SJSA1 (cell line): ENCODE measurements at regions not wholly inside any gene's neighbourhood (a gene's known extent, or its start where the extent isn't known, plus 50 kb on each side); places are given as distances from the start of the nearest gene placed in this dataset.

ENCODE experiments used
- DNase-seq, 2 experiments: peaks; one replicate each; pipeline ENCODE4 v3.0.0-alpha.2; 2015 to 2020; ENCODE audit warnings: low spot score in 2 of 2, low read depth in 1 of 2
- H3K27ac ChIP-seq: fragments of 250-450 bp; sonication (Bioruptor Pico); 2 replicates; pipeline ENCODE4 v1.5.1; 2020; ENCODE audit warnings: mild to moderate bottlenecking, moderate library complexity
- H3K27me3 ChIP-seq: fragments of 250-450 bp; sonication (Bioruptor Pico); replicated peaks from 2 replicates; pipeline ENCODE4 v1.5.1; 2020; ENCODE audit warnings: mild to moderate bottlenecking, moderate library complexity
- H3K36me3 ChIP-seq: fragments of 250-450 bp; sonication (Bioruptor Pico); 2 replicates; pipeline ENCODE4 v1.5.1; 2020; ENCODE audit warnings: mild to moderate bottlenecking
- H3K4me1 ChIP-seq: fragments of 250-450 bp; sonication (Bioruptor Pico); replicated peaks from 2 replicates; pipeline ENCODE4 v1.6.1; 2021; ENCODE audit warnings: mild to moderate bottlenecking
- H3K4me3 ChIP-seq: fragments of 250-450 bp; sonication (Bioruptor Pico); 2 replicates; pipeline ENCODE4 v1.5.1; 2020; ENCODE audit warnings: mild to moderate bottlenecking
- H3K9me3 ChIP-seq: fragments of 250-450 bp; sonication (Bioruptor Pico); replicated peaks from 2 replicates; pipeline ENCODE4 v1.5.1; 2020; ENCODE audit warnings: mild to moderate bottlenecking

DNA sequence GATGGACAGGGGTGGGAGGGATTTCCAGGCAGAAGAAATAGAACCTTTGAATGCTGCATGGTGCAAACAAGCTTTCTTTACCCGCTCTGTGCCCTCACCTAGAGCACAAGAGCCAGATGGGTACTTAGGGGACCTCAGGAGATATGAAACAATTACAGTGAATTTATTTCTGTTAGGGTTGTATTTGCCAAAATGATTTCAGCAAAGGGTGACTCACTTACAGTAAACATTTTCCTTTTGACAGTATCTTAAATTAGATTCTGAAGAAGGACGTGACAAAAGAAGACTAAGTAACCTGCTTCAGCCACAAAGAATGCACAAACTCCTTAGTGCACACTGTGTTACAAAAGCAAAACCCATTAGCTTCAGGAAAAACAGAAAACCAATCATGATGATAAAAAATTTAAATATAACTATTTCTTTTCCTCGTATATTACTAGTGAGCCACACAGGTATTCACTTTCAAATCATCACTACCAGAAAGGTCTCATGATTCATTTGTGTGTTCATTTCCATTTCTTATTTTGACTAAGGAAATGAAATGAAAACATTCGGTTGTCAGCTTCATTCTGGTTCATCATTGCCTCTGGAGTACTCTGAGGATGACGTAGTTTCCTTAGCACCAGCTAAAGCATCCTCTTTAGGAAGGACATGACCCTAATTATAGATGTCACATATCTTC is 158.8 kb downstream of the NHLRC3 start:
- Histone ChIP-seq H3K4me3 (no peak overlapping the region), H3K36me3 (no peaks in the 10 kb centered on the region), H3K4me1 (no peaks in the 10 kb centered on the region), H3K27me3 (no peaks in the 10 kb centered on the region), H3K9me3 (no peaks in the 10 kb centered on the region), H3K27ac (no peak overlapping the region)
- DNase-seq = no peak

DNA sequence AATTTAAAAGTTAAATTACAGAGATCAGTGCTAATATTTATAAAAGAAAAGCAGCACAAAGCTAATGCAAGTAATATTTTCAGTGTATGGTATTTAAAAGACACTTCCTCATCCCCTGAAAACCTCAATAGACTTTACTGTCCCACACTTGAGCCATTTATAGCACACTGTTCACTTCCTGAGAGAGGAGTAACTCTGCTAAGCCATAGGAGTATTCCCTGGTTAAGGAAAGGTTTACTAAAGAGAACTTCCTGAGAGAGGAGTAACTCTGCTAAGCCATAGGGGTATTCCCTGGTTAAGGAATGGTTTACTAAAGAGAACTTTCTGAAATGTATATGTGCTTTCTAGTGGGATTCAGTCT is 159.4 kb downstream of the NHLRC3 start:
- H3K36me3 ChIP-seq = no peaks in the 10 kb centered on the region
- H3K9me3 ChIP-seq = no peaks in the 10 kb centered on the region
- H3K4me3 ChIP-seq = no peak overlapping the region
- no peaks in the 10 kb centered on the region for H3K4me1 ChIP-seq
- H3K27ac ChIP-seq = no peak overlapping the region
- DNase-seq = no peak
- H3K27me3 ChIP-seq = no peaks in the 10 kb centered on the region

DNA sequence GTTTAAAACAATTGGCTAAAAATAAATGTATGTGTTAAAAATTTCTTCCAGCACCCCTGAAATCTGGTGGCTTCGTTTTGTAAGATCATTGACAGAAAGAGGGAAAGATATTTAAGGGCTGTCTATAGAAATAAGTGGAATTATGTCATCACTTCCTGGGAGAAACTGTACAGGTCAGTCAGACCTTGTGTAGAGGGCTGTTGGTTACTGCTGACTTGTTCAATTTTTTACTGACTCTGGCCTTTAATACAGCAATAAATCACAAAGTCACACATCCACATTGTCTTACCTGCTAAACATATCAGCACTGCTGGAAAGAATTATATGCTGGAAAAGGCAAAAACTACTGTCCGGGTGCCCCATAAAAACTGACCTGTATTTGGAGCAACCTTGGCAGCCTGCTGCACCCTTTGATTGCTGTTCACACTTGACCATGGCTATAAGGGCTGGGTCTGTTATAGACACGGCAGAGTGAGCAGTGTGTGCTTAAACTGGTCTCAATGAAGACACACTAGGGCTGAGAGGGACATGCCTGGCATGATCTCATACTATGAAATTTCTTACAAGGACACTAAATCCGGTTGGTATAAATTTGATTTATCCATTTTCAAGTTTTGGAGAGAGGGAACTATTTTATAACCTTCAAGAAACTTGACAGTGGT is 162.1 kb downstream of the NHLRC3 start:
- no peaks in the 10 kb centered on the region for H3K36me3 ChIP-seq
- DNase-seq = no peak
- no peak overlapping the region for H3K27ac ChIP-seq
- no peaks in the 10 kb centered on the region for H3K9me3 ChIP-seq
- no peaks in the 10 kb centered on the region for H3K27me3 ChIP-seq
- no peaks in the 10 kb centered on the region for H3K4me1 ChIP-seq
- H3K4me3 ChIP-seq = no peak overlapping the region

DNA sequence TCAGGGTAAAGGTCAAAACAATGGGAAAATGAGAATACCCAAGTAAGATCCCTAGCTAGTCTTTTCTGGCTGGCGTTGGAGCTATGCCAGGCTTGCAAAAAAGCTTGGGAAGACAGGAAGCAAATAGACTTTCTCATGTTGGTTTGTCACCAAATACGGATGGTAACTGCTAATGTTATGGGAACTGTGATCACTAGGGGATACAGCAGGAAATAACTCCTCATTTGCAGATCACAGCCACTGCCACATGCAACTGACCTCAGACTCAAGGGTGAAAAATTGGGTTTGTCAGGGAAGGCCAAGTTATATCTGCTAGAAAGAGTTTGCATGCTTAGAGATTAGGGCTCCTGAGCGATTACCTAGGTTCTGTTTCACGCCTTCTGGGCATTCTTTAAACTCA is 162.9 kb downstream of the NHLRC3 start:
- Histone ChIP-seq H3K9me3 (no peaks in the 10 kb centered on the region), H3K4me1 (no peaks in the 10 kb centered on the region), H3K36me3 (no peaks in the 10 kb centered on the region), H3K4me3 (no peak overlapping the region), H3K27ac (no peak overlapping the region), H3K27me3 (no peaks in the 10 kb centered on the region)
- no peak for DNase-seq

DNA sequence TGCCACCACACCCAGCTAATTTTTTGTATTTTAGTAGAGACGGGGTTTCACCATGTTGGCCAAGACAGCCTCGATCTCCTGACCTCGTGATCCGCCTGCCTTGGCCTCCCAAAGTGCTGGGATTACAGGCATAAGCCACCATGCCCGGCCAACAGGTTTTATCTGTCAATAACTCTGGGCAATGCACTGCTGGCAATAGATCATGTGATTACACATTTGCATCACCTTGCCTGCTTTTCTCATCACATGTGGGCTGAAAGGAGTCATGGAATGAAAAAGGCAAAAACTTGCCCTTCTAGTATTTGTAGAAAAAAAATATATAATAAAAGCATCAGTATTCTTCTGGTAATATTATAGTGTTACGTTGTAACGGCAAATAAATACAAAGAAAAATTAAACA is 164.5 kb downstream of the NHLRC3 start:
- Histone ChIP-seq H3K36me3 (no peaks in the 10 kb centered on the region), H3K27ac (no peak overlapping the region), H3K4me3 (no peak overlapping the region), H3K4me1 (no peaks in the 10 kb centered on the region), H3K27me3 (no peaks in the 10 kb centered on the region), H3K9me3 (no peaks in the 10 kb centered on the region)
- DNase-seq = no peak

GRCh38 chr13:39208636-39209035 is 170.4 kb downstream of the NHLRC3 start:
- Histone ChIP-seq H3K27me3 (0 out of 2 replicates have a peak, but pooled peaks cover 1% of the 10 kb centered on the region), H3K27ac (no peak overlapping the region), H3K36me3 (no peaks in the 10 kb centered on the region), H3K9me3 (no peaks in the 10 kb centered on the region), H3K4me3 (no peak overlapping the region), H3K4me1 (no peaks in the 10 kb centered on the region)
- DNase-seq = no peak

DNA sequence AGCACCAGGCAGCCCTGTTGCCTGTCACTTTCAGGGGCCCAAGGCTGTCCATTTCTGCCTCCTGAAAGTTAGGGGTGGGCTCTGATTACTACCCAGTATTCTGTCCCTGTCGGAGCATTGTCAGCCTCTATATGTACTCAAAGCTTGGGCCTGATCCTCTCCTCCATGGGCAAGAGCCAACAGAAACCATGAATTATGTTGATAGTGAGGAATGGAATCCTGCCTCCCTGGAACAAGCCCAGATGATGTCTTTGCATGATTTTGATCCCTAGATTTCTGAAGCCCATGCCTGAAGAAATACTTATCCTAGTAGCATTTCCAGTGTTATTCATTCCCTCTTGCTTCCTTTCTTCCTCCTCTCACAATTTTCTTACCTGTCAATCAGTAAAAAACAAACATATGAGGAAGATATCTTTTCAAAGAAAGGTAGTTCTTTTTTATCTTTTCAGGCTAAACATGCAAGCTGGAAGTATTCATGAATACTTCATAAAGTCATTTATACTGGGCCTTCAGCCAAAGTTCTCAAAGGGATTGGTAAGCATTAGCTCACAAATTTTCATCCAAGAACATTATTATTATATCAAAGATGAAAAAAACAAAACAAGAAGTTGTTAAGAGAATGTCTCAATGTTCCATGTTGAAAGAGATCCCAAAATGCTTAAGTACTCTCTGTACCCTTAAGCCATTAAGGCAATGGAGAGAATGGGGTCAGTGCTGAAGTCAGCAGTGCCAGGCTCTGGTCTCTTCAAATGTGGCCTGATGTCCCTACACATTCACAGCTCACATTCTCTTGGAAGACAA is 171.7 kb downstream of the NHLRC3 start:
- DNase-seq = no peak

GRCh38 chr13:39210961-39211534 is 172.8 kb downstream of the NHLRC3 start:
- no peak for DNase-seq
- no peak overlapping the region for H3K4me3 ChIP-seq
- H3K27me3 ChIP-seq = 0 out of 2 replicates have a peak, but pooled peaks cover 2% of the 10 kb centered on the region
- no peaks in the 10 kb centered on the region for H3K36me3 ChIP-seq
- no peaks in the 10 kb centered on the region for H3K9me3 ChIP-seq
- H3K27ac ChIP-seq = no peak overlapping the region
- H3K4me1 ChIP-seq = no peaks in the 10 kb centered on the region

More for the DNA sequence above, 171.7 kb downstream of the NHLRC3 start:
- H3K4me1 ChIP-seq = no peaks in the 10 kb centered on the region
- no peak overlapping the region for H3K27ac ChIP-seq
- H3K27me3 ChIP-seq = 0 out of 2 replicates have a peak, but pooled peaks cover 2% of the 10 kb centered on the region
- no peaks in the 10 kb centered on the region for H3K9me3 ChIP-seq
- no peaks in the 10 kb centered on the region for H3K36me3 ChIP-seq
- H3K4me3 ChIP-seq = no peak overlapping the region

DNA sequence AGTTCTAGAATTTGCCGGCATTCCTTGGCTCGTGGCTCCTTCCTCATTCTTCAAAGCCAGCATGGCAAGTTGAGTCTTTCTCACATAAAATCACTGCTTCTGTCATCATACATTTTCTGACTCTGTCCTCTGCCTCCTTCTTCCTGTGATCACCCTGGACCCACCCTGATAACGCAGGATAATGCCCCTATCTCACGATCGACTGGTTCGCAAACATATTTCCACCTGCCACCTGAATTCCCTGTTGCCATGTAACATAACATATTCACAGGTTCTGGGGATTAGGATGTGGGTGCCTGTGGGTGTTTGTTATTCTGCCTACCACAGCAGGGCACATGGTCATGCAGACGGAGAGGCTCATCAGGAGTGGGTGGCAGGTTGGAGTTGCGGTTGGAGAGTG is 177.7 kb downstream of the NHLRC3 start:
- Histone ChIP-seq H3K9me3 (no peaks in the 10 kb centered on the region), H3K4me3 (no peak overlapping the region), H3K27ac (no peak overlapping the region), H3K36me3 (no peaks in the 10 kb centered on the region), H3K4me1 (no peaks in the 10 kb centered on the region), H3K27me3 (0 out of 2 replicates have a peak, but pooled peaks cover 2% of the 10 kb centered on the region)
- DNase-seq = no peak

- H3K4me1 ChIP-seq = no peaks in the 10 kb centered on the region
Observed at GRCh38 chr13:39217471-39217870, 179.2 kb downstream of the NHLRC3 start.

GRCh38 chr13:39224671-39225240 is 186.5 kb downstream of the NHLRC3 start:
- DNase-seq = no peak
- H3K36me3 ChIP-seq = no peaks in the 10 kb centered on the region
- H3K4me3 ChIP-seq = no peak overlapping the region
- H3K27me3 ChIP-seq = no peaks in the 10 kb centered on the region
- H3K27ac ChIP-seq = no peak overlapping the region
- no peaks in the 10 kb centered on the region for H3K9me3 ChIP-seq
- H3K4me1 ChIP-seq = no peaks in the 10 kb centered on the region

More at GRCh38 chr13:39217471-39217870, 179.2 kb downstream of the NHLRC3 start:
- Histone ChIP-seq H3K27me3 (0 out of 2 replicates have a peak, but pooled peaks cover 2% of the 10 kb centered on the region), H3K9me3 (no peaks in the 10 kb centered on the region), H3K27ac (no peak overlapping the region), H3K4me3 (no peak overlapping the region), H3K36me3 (no peaks in the 10 kb centered on the region)
- DNase-seq = no peak

- H3K9me3 ChIP-seq = no peaks in the 10 kb centered on the region
- H3K27ac ChIP-seq = no peak overlapping the region
- H3K36me3 ChIP-seq = no peaks in the 10 kb centered on the region
- no peaks in the 10 kb centered on the region for H3K27me3 ChIP-seq
- no peak for DNase-seq
- H3K4me3 ChIP-seq = no peak overlapping the region
- no peaks in the 10 kb centered on the region for H3K4me1 ChIP-seq
Observed at GRCh38 chr13:39225860-39226259, 187.6 kb downstream of the NHLRC3 start.

DNA sequence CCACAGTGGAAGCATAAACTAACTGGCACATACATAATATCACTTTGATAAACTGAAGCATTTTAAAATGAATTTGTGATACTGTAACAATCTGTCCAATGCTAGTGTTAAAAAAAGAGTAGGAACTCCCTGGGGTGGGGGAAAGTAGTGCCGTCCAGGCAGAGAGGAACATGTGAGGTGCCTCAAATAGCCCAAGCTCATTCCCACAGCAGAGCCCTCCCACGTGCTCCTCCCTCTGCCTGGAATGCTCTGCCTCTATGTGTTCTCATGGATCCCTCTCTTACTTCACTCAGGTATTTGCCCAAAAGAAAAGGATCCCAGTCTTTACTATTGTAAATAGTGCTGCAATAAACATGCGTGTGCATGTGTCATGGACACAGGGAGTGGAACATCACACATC is 188.1 kb downstream of the NHLRC3 start:
- Histone ChIP-seq H3K27me3 (no peaks in the 10 kb centered on the region), H3K27ac (no peak overlapping the region), H3K4me3 (no peak overlapping the region), H3K9me3 (no peaks in the 10 kb centered on the region), H3K4me1 (no peaks in the 10 kb centered on the region), H3K36me3 (no peaks in the 10 kb centered on the region)
- DNase-seq = no peak
